ENCODE measurements at regions not wholly inside any gene's neighbourhood (a gene's known extent, or its start where the extent isn't known, plus 50 kb on each side); places are given as distances from the start of the nearest gene placed in this dataset.

DNA sequence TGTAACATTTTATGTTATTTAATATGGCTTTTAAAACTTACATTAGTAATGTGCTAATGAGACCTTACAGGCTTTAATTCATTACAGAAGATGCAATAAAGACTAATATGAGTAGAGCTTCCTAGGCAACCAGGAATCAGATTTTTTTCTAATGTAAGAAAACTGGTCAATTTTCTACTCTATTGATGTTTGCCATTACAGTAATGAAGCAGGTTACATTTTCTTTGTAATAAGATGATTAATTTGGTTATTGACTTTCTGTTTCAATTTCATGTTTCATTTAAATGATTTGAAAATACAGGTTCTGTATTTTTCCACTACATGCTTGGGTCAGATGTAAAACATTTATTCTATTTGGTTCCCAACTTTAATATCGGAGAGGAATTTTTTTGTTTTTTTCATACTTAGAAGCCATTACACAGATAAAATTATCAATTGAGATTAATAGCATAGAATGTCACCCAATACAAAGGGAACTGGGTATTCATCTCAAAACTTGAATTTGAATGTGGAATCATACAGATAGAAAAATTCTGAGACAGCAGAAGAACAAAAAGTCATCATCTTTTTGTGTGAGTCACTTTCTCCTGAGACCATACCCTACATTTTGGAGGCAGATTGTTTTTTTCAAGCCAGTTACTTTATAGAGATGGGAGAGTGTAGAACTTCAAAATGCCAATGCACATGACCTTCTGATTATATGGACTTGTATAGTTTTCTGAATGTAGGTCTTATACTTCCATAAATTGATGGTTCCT lies 133.6 kb upstream of the HMHB1 start:
- ATAC-seq (replicated peaks) (no peak), DNase-seq (no peak)
- H3K4me3 Mint-ChIP-seq, result no peak overlapping the region
- H3K9me3 Mint-ChIP-seq, result no peaks in the 10 kb centered on the region
- no peaks in the 10 kb centered on the region for H3K4me1 Mint-ChIP-seq (ENCODE audit: low read depth in 2 of 2)
- H3K36me3 Mint-ChIP-seq (ENCODE audit: insufficient read depth), result no peaks in the 10 kb centered on the region
- H3K27me3 Mint-ChIP-seq, result no peaks in the 10 kb centered on the region
- no peak overlapping the region for H3K27ac Mint-ChIP-seq

DNA sequence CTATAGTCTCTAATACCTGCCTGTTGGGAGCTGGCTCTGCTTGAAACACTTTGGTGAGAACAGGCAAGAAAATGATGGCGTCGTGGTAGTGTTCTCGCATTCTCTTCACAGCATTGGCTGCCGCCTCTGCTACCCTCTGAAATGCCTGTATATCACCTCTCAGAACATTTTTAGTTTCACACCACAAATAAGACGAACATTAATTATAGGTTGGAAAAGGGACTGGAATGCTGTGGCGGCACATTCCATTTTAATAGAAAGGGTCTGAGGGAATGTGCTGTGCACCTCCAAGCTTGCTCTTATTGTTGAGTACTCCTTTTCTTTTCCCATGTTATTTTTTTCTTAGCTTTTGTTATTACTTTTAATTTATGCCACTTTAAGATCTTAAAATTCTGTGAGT lies 134.6 kb upstream of the HMHB1 start:
- no peak for ATAC-seq (replicated peaks)

DNA sequence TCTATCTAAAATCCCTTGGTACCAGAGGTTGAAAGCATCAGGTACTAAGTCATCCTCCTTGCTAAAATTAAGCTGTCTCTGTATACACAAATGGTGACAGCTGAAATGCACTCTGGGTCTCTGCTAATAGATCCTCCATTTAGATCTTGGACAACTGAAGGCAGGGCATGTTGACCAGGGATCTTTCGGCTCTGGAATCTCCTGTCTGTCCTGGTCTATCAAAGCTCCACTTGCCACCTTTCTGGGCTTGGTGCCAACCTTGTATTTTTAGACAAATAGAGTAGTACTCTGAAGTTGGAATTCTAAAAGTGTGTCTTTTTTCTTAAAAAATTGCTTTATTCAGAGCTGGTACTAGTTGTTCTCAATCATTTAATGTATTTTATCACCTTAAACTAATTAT lies 135.2 kb upstream of the HMHB1 start:
- Mint-ChIP-seq H3K27me3 (no peaks in the 10 kb centered on the region), H3K36me3 (ENCODE audit: insufficient read depth) (no peaks in the 10 kb centered on the region), H3K4me3 (no peak overlapping the region), H3K4me1 (ENCODE audit: low read depth in 2 of 2) (no peaks in the 10 kb centered on the region), H3K27ac (no peak overlapping the region), H3K9me3 (no peaks in the 10 kb centered on the region)
- DNase-seq (no peak), ATAC-seq (replicated peaks) (no peak)

More for the DNA sequence above, 134.6 kb upstream of the HMHB1 start:
- Mint-ChIP-seq H3K4me3 (no peak overlapping the region), H3K27ac (no peak overlapping the region), H3K4me1 (ENCODE audit: low read depth in 2 of 2) (no peaks in the 10 kb centered on the region), H3K9me3 (no peaks in the 10 kb centered on the region), H3K36me3 (ENCODE audit: insufficient read depth) (no peaks in the 10 kb centered on the region), H3K27me3 (no peaks in the 10 kb centered on the region)
- DNase-seq, result no peak

DNA sequence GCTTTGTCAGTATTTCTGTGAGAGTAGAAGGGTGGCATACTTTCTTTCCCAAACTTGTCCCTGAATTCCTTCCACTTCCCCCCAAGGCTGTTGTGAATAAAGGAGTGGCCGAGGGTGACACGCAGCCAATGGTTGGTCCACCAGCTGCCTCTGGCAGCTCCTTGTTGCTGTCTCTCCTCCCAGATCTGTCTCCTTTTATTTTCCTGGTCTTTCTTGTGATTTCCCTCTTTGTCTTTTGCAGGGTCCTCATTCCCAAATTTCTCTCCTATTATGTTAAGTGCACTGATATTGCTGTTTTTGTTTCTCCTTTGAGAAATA lies 137.5 kb upstream of the HMHB1 start:
- H3K27ac Mint-ChIP-seq, result no peak overlapping the region
- H3K4me3 Mint-ChIP-seq, result no peak overlapping the region
- peaks cover 0 to 5% of the 10 kb centered on the region in 2 donors for H3K27me3 Mint-ChIP-seq
- no peaks in the 10 kb centered on the region for H3K36me3 Mint-ChIP-seq (ENCODE audit: insufficient read depth)
- ATAC-seq (replicated peaks), result no peak
- no peak for DNase-seq
- H3K9me3 Mint-ChIP-seq, result no peaks in the 10 kb centered on the region
- no peaks in the 10 kb centered on the region for H3K4me1 Mint-ChIP-seq (ENCODE audit: low read depth in 2 of 2)

DNA sequence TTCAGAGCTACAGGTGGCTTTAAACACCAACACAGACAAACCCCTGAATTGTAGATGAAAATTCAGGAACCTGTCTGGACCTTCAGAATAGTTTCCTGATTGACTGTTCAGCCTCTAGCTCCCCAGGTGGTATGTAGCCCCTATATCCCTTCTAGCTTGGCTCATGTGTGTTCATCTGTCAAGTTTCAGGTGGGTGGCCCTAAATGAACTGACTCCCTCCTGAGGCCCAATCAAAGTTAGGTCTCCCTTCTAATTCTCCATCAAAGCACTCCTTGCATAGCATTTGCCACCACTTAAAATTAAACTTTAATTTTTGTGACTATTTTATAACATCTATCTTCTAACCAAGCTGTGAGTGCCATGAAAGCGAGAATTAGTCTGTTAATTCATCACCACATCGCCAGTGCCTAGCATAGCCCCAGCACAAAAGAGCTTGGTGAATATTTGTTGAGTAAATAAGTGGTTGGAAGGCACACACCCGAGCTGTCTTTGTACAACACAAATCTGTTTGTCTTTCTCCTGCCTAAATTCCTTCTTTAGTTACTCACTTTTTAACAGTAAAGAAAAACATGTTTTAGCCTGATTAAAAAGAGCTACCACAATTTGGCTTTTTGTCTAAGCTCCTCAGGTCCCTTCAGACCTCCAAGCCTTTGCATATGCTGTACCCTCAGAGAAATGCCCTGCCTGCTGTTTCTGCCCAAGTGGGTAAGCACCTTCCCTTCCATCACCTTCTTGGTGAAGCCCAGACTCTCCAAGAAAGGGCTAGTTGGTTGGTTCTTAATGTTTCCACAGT lies 138.1 kb upstream of the HMHB1 start:
- Mint-ChIP-seq H3K36me3 (ENCODE audit: insufficient read depth) (no peaks in the 10 kb centered on the region), H3K27me3 (peaks cover 0 to 5% of the 10 kb centered on the region in 2 donors), H3K27ac (no peak overlapping the region), H3K9me3 (no peaks in the 10 kb centered on the region), H3K4me3 (no peak overlapping the region), H3K4me1 (ENCODE audit: low read depth in 2 of 2) (no peaks in the 10 kb centered on the region)
- ATAC-seq (replicated peaks) (no peak), DNase-seq (no peak)

DNA sequence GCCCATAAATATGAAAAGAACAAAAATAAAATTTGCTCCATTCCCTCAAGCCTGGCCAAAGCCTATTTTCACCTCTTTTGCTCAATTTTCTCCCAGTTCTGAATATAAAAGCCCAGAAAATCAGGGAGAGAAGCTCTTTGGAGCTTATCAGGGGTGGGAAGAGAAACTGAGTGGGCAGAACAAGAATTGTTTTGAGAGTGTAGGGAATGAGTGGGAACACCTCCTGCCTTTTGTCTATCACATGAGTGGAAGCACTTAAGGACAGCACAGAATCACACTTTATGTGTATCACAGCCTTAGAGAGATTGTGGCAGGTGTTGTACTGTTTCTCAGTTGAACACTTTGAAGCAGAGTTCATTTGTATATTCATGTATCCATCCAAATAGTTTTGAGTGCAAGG lies 139.2 kb upstream of the HMHB1 start:
- no peaks in the 10 kb centered on the region for H3K9me3 Mint-ChIP-seq
- H3K36me3 Mint-ChIP-seq (ENCODE audit: insufficient read depth), result no peaks in the 10 kb centered on the region
- H3K4me3 Mint-ChIP-seq, result no peak overlapping the region
- H3K27me3 Mint-ChIP-seq, result peaks cover 0 to 5% of the 10 kb centered on the region in 2 donors
- ATAC-seq (replicated peaks) (no peak), DNase-seq (no peak)
- H3K27ac Mint-ChIP-seq, result no peak overlapping the region
- no peaks in the 10 kb centered on the region for H3K4me1 Mint-ChIP-seq (ENCODE audit: low read depth in 2 of 2)

DNA sequence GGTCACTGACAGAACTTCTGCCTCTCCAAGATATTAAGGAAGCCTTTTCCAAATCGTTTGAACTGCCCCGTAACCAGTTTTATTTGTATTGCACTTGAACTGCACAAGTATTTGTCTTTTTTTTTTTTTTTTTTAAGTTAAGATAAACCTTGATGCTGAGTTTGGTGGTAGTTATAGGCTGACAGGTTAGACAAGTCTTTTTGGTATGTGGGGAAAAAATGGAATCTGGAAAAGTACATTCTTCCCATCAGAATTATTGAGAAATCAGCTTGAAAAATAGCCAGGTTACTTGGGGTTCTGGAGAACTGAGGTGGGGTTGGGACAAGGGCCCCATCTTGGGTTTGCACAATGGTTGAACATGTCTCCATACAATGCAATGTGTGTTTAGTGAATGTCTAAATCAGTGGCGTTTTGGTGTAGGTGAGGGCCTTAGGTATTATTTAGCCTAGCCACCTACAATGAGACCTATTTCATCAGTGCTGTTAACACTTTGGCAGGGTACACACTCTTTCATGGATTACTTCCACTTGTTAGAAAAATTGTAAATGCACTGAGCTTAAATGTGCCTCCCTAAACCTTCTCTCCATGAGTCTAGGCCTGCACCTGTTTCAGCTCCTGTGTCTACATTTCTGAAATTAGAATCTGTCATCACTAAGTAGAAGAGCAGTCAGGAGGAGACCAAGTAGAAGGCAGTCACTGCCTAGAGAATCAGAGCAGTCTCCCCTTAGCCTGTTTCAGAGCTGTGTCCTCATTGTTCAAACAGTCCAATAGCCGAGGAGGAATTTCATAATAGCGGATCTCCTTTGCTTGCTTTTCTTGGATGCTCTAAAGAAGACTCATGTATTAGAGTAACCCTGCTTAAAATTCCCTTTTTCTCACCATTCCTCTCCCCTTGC lies 140.0 kb upstream of the HMHB1 start:
- no peaks in the 10 kb centered on the region for H3K36me3 Mint-ChIP-seq (ENCODE audit: insufficient read depth)
- no peak for DNase-seq
- no peak overlapping the region for H3K4me3 Mint-ChIP-seq
- no peak overlapping the region for H3K27ac Mint-ChIP-seq
- H3K4me1 Mint-ChIP-seq (ENCODE audit: low read depth in 2 of 2), result no peaks in the 10 kb centered on the region
- H3K27me3 Mint-ChIP-seq, result peaks cover 0 to 5% of the 10 kb centered on the region in 2 donors
- H3K9me3 Mint-ChIP-seq, result no peaks in the 10 kb centered on the region
- no peak for ATAC-seq (replicated peaks)

DNA sequence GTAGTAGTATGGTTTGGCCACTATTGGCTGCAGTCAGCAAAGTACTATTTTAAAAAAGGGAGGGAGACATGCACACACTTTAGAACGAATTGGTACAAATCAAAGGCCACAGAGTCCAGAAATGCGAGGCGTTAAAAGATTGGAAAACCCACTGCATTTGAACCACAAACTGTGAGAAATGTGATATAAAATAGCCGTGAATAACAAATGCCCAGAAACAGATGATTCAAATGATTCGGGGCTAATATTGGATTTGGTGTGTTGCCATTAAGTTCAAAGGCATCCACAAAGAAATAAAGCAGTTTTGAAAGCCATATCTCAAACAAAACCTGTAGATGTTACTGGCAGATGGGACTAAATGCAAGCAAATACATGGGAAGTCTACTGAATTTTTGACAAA lies 140.9 kb upstream of the HMHB1 start:
- ATAC-seq (replicated peaks) (no peak), DNase-seq (no peak)
- Mint-ChIP-seq H3K27me3 (peaks cover 0 to 5% of the 10 kb centered on the region in 2 donors), H3K27ac (no peak overlapping the region), H3K9me3 (no peaks in the 10 kb centered on the region), H3K36me3 (ENCODE audit: insufficient read depth) (no peaks in the 10 kb centered on the region), H3K4me1 (ENCODE audit: low read depth in 2 of 2) (no peaks in the 10 kb centered on the region), H3K4me3 (no peak overlapping the region)

DNA sequence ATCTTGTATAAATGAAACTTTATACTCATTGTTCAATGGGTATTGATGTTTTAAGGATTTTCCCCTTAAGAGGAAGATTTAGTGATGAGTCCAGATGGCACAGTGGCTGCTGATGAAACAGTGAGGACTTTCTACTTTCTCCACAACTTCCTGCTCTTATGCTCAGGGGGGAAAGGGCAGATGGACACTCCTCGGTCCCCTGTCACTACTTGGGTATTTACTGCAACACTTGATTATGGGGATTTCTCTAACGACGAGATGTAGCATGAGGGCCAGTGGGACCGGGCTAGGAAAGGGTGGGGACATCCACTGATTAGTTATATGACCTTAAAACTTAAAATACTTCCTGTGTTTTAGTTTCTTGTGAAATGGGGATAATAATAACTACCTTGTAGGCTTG lies 146.1 kb upstream of the HMHB1 start:
- DNase-seq (no peak), ATAC-seq (replicated peaks) (no peak)
- Mint-ChIP-seq H3K27me3 (peaks cover 0 to 2% of the 10 kb centered on the region in 2 donors), H3K4me1 (ENCODE audit: low read depth in 2 of 2) (no peaks in the 10 kb centered on the region), H3K9me3 (no peaks in the 10 kb centered on the region), H3K36me3 (ENCODE audit: insufficient read depth) (no peaks in the 10 kb centered on the region), H3K4me3 (no peak overlapping the region), H3K27ac (no peak overlapping the region)

DNA sequence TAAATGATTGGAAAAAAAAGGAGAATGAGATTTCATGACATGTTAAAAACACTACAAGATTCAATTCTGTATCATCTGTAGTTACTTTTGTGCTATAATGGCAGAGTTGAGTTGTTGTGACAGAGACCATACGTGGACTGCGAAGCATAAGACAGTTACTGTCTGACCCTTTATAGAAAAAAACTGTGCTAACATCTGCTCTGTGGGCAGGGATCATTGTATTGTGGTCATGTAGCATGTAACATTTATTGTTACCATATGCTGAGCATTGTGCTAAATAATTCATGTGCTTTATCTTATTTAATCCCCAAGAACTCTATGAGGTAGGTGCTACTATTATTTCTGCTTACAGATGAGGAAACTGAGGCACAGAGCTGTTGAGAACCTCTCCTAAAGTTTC lies 147.3 kb upstream of the HMHB1 start:
- no peaks in the 10 kb centered on the region for H3K27me3 Mint-ChIP-seq
- DNase-seq (no peak), ATAC-seq (replicated peaks) (no peak)
- H3K36me3 Mint-ChIP-seq (ENCODE audit: insufficient read depth), result no peaks in the 10 kb centered on the region
- no peaks in the 10 kb centered on the region for H3K9me3 Mint-ChIP-seq
- H3K4me3 Mint-ChIP-seq, result no peak overlapping the region
- no peaks in the 10 kb centered on the region for H3K4me1 Mint-ChIP-seq (ENCODE audit: low read depth in 2 of 2)
- H3K27ac Mint-ChIP-seq, result no peak overlapping the region

DNA sequence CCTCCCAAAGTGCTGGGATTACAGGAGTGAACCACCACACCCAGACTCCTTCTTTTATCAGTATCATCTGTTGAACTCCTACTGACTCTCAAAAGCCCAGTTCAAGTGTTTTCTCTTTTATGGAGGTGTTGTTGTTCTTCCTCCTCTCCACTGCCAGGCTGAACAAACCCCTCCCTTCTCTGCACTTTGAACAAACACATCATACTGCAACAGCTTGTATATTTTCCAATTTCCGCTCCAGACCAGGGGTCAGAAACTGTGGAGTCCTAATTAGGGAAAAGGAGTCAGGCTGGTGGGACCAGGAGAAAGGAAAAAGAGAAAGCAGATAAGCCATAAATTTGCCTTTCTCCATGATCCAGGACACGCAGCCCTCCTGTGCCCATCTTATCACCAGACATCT lies 148.1 kb upstream of the HMHB1 start:
- no peak overlapping the region for H3K4me3 Mint-ChIP-seq
- H3K36me3 Mint-ChIP-seq (ENCODE audit: insufficient read depth), result no peaks in the 10 kb centered on the region
- H3K4me1 Mint-ChIP-seq (ENCODE audit: low read depth in 2 of 2), result no peaks in the 10 kb centered on the region
- DNase-seq (no peak), ATAC-seq (replicated peaks) (no peak)
- H3K27me3 Mint-ChIP-seq, result no peaks in the 10 kb centered on the region
- H3K9me3 Mint-ChIP-seq, result no peaks in the 10 kb centered on the region
- H3K27ac Mint-ChIP-seq, result no peak overlapping the region

DNA sequence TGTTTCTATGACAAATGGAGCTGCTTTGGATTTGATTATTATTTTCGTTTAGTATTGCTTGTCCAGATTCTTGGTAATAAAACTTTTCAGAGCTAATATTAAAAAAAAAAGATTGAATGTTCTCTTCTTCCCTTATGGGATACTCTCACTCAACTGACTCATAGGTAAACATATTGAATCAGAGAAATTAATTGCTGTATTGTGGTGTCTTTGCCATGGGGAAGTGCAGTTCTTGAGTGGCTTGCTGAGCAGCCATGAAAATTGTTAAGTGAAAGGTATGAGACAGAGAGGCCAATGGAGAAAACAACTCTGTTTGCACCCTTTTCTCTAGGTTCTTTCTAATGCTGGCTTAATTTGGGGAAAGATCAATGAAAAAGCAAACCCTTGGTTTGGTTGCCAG lies 149.9 kb upstream of the HMHB1 start:
- Mint-ChIP-seq H3K4me1 (ENCODE audit: low read depth in 2 of 2) (no peaks in the 10 kb centered on the region), H3K9me3 (no peaks in the 10 kb centered on the region), H3K36me3 (ENCODE audit: insufficient read depth) (no peaks in the 10 kb centered on the region), H3K27me3 (no peaks in the 10 kb centered on the region), H3K4me3 (no peak overlapping the region), H3K27ac (no peak overlapping the region)
- ATAC-seq (replicated peaks) (no peak), DNase-seq (no peak)

DNA sequence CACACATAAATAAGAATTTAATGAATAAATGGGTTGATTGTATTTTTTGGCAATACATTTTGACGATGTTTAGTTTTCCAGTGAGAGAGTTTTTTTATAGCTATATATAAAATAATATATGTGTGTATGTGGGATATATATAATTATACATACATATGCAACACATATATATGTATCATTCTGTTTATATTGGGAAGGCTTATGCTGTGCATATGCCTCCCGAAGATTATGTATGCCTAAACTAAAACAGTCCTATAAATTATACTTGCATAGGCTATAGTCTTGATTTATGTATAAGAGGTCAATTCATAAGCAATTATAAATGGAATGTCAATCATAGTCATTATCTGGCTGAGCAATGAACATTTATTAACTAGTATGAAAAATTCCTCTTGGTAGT lies 151.3 kb upstream of the HMHB1 start:
- H3K4me1 Mint-ChIP-seq (ENCODE audit: low read depth in 2 of 2), result no peaks in the 10 kb centered on the region
- no peak overlapping the region for H3K27ac Mint-ChIP-seq
- ATAC-seq (replicated peaks) (no peak), DNase-seq (no peak)
- no peaks in the 10 kb centered on the region for H3K9me3 Mint-ChIP-seq
- H3K36me3 Mint-ChIP-seq (ENCODE audit: insufficient read depth), result no peaks in the 10 kb centered on the region
- H3K27me3 Mint-ChIP-seq, result no peaks in the 10 kb centered on the region
- H3K4me3 Mint-ChIP-seq, result no peak overlapping the region

Data from effector memory CD8-positive, alpha-beta T cell (primary cell).